K562 (cell line): ENCODE measurements at regions not wholly inside any gene's neighbourhood (a gene's known extent, or its start where the extent isn't known, plus 50 kb on each side); places are given as distances from the start of the nearest gene placed in this dataset.

Experiments
- ATAC-seq: fragments of 200-7000 bp; cut with Tn5 transposase; 3 replicates; pipeline ENCODE4 v1.9.1; 2020; ENCODE audit warnings: moderate library complexity
- BruUV-seq: library from RNA; stranded (reverse); fragments of 400-500 nt; replicated peaks from 2 replicates; lab custom pipeline; 2021; lab: Mats Ljungman, UMichigan
- CTCF ChIA-PET: fragments of 300-600 bp; formaldehyde crosslinking; extraction: SDS; loops from one replicate; lab custom pipeline; 2021; ENCODE audit warnings: low intra/inter-chr PET ratio; lab: Yijun Ruan, JAX
- POLR2A ChIA-PET: fragments of 300-600, 350-650 bp; sonication (Branson Sonifier 250); formaldehyde crosslinking; extraction: SDS; loops from one replicate; lab custom pipeline; 2021; ENCODE audit warnings: antibody characterized with exemption, inconsistent platforms; lab: Yijun Ruan, JAX
- DNase-seq, 4 experiments: peaks; one replicate each; pipeline versions ENCODE4 v3.0.0 to v3.0.0-alpha.2; 2011 to 2018; ENCODE audit warnings: low spot score in 3 of 4, mixed read lengths in 3 of 4; ENCODE audit errors: extremely low read depth in 1 of 4
- FAIRE-seq: peaks from 2 replicates; lab custom pipeline; 2011; peaks lifted over from hg19 to GRCh38; lab: Jason Lieb, UNC
- H2AFZ ChIP-seq: 2 replicates; pipeline ENCODE4 v1.6.0; 2011; ENCODE audit warnings: low read depth, low read length, control low read depth, inconsistent platforms
- H3K27ac ChIP-seq: fragments of 200-600 bp; 3 replicates; pipeline ENCODE4 v1.8.0; 2011; ENCODE audit warnings: low read depth, mild to moderate bottlenecking, control low read depth, inconsistent platforms, low read length, moderate library complexity, mixed read lengths; ENCODE audit errors: extremely low read depth
- H3K27me3 ChIP-seq, 2 experiments: fragments of 300-600 bp in 1 of 2; 2 replicates in 1 of 2; 3 replicates in 1 of 2; pipeline versions ENCODE4 v1.6.0 to v1.8.0; 2011; ENCODE audit warnings: inconsistent platforms in 2 of 2, low read length in 2 of 2, mild to moderate bottlenecking in 1 of 2, mixed read lengths in 1 of 2, moderate library complexity in 1 of 2; ENCODE audit not compliant: control insufficient read depth in 2 of 2, insufficient read depth in 2 of 2
- H3K36me3 ChIP-seq: fragments of 300-600 bp; 3 replicates; pipeline ENCODE4 v1.8.0; 2011; ENCODE audit warnings: mild to moderate bottlenecking, low read length, inconsistent platforms; ENCODE audit not compliant: control insufficient read depth, insufficient read depth
- H3K4me1 ChIP-seq, 2 experiments: fragments of 200-600 bp in 1 of 2; replicated peaks in 1 of 2; 2 replicates in 1 of 2; 3 replicates in 1 of 2; pipeline versions ENCODE4 v1.5.1 to v1.8.0; 2011; ENCODE audit warnings: inconsistent platforms in 2 of 2, low read length in 2 of 2, mild to moderate bottlenecking in 1 of 2, mixed read lengths in 1 of 2, moderate library complexity in 1 of 2; ENCODE audit not compliant: control insufficient read depth in 2 of 2, insufficient read depth in 2 of 2
- H3K4me2 ChIP-seq: 2 replicates; pipeline ENCODE4 v1.6.1; 2011; ENCODE audit warnings: low read length, control low read depth, inconsistent platforms, mixed read lengths; ENCODE audit not compliant: insufficient read depth
- H3K4me3 ChIP-seq: fragments of 200-600 bp; sonication (generic), shearing (Covaris generic); 2 replicates; pipeline ENCODE4 v1.5.1; 2016; ENCODE audit warnings: control low read depth, inconsistent platforms
- H3K79me2 ChIP-seq: fragments of 200-600 bp; 3 replicates; pipeline ENCODE4 v1.8.0; 2011; ENCODE audit warnings: low read length, inconsistent platforms; ENCODE audit not compliant: control insufficient read depth, insufficient read depth
- H3K9ac ChIP-seq, 2 experiments: 2 replicates each; pipeline versions ENCODE4 v1.6.0 to v1.6.1; 2011; ENCODE audit warnings: low read depth in 2 of 2, low read length in 2 of 2, control low read depth in 1 of 2, inconsistent platforms in 1 of 2, mild to moderate bottlenecking in 1 of 2, mixed read lengths in 1 of 2; ENCODE audit not compliant: insufficient read depth in 1 of 2
- H3K9me1 ChIP-seq: one replicate; pipeline ENCODE4 v1.6.0; 2011; ENCODE audit warnings: inconsistent platforms, mild to moderate bottlenecking, low read length, moderate library complexity; ENCODE audit not compliant: control insufficient read depth, insufficient read depth
- H3K9me3 ChIP-seq: replicated peaks from 2 replicates; pipeline ENCODE4 v1.5.1; 2011; ENCODE audit warnings: low read depth, low read length, inconsistent platforms; ENCODE audit not compliant: control insufficient read depth, insufficient read depth
- H4K20me1 ChIP-seq: replicated peaks from 2 replicates; pipeline ENCODE4 v1.6.1; 2011; ENCODE audit warnings: low read length, inconsistent platforms, mixed read lengths; ENCODE audit not compliant: control insufficient read depth, insufficient read depth
- CBX1 ChIP-seq: sonication (generic); IDR thresholded peaks from 2 replicates; pipeline ENCODE4 v1.6.1; 2016; ENCODE audit warnings: antibody characterized with exemption, low read depth, mild to moderate bottlenecking
- CTBP1 ChIP-seq: fragments of 450-650 bp; IDR thresholded peaks from 2 replicates; pipeline ENCODE4 v1.6.1; 2016; ENCODE audit warnings: borderline replicate concordance
- RHOXF2B ChIP-seq: fragments of 250-450 bp; sonication (Bioruptor Pico); conservative IDR thresholded peaks from 2 replicates; pipeline ENCODE4 v1.5.1; 2021
- RNF2 ChIP-seq: sonication (generic); IDR thresholded peaks from 2 replicates; pipeline ENCODE4 v1.6.1; 2016
- SIRT6 ChIP-seq: IDR thresholded peaks from one replicate; pipeline ENCODE4 v1.6.1; 2012; ENCODE audit warnings: low read depth, mild to moderate bottlenecking, control low read depth, inconsistent platforms, low read length, moderate library complexity
- ZNF224 ChIP-seq: sonication (generic); formaldehyde crosslinking; IDR thresholded peaks from 2 replicates; pipeline ENCODE4 v1.8.0; 2022; ENCODE audit warnings: mild to moderate bottlenecking, missing genetic modification reagents
- ZNF780A ChIP-seq: fragments of 250-450 bp; sonication (Bioruptor Pico); IDR thresholded peaks from 2 replicates; pipeline ENCODE4 v1.5.0; 2021; ENCODE audit warnings: mild to moderate bottlenecking
- WGBS: fragments of 100-300 bp; shearing (Covaris generic); methylation state at CpG from one replicate; pipeline ENCODE4 v1.1.6; 2016; ENCODE audit warnings: low coverage, mixed read lengths; ENCODE audit not compliant: insufficient coverage; ENCODE audit errors: missing lambda C conversion rate; 5-methylcytosine and 5-hydroxymethylcytosine counted together
- in situ Hi-C: fragments of 300-500 bp; cut with MboI; formaldehyde crosslinking; loops from 4 replicates; pipeline ENCODE4 v1.15.0; 2018; ENCODE audit warnings: inconsistent platforms, mixed read lengths
- intact Hi-C: fragments of 100-400 bp; cut with micrococcal nuclease; formaldehyde crosslinking; loops from 2 replicates; pipeline ENCODE4 v1.14.2; 2022
- TF ChIP-seq, protein P1 (sequence below): fragments of 450-650 bp; IDR thresholded peaks from 2 replicates; pipeline ENCODE4 v1.6.1; 2016; ENCODE audit warnings: low read depth
- TF ChIP-seq, protein P2 (sequence below): sonication (generic); formaldehyde crosslinking; IDR thresholded peaks from 2 replicates; pipeline ENCODE4 v1.8.0; 2022; ENCODE audit warnings: missing genetic modification reagents, mild to moderate bottlenecking, moderate library complexity, borderline replicate concordance
- TF ChIP-seq, protein P3 (sequence below): fragments of 250-450 bp; sonication (Bioruptor Pico); IDR thresholded peaks from 2 replicates; pipeline ENCODE4 v1.4.0; 2020; ENCODE audit warnings: mild to moderate bottlenecking, moderate library complexity

DNA sequence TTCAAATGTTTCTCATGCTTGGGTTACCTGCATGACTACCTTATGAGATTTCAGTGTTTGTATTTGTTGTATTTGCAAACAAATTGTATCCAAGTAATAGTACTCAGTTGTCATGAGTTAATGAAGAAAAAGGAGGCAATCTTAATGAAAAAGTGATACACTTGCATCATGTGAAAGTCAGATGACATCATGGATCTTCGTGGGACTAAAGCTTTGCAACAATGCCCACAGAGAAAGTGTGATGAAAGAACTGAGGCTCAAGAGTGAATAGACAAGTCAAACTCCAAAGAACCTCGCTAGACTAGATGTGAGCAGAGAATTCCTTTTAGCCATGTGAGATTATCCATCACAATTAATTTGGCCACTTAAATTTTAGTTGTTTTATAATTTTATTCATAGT, 75.4 kb upstream of the ADRB2 start:
- Histone ChIP-seq H2AFZ (no peak overlapping the region), H4K20me1 (no peaks in the 10 kb centered on the region), H3K4me2 (no peak overlapping the region), H3K9me3 (no peaks in the 10 kb centered on the region), H3K27ac (no peak overlapping the region), H3K4me3 (no peak overlapping the region), H3K9ac (no peak overlapping the region), H3K27me3 (no peaks in the 10 kb centered on the region; a peak in 1 of 5 replicates), H3K36me3 (no peaks in the 10 kb centered on the region), H3K9me1 (no peaks in the 10 kb centered on the region), H3K79me2 (no peaks in the 10 kb centered on the region), H3K4me1 (peaks cover 0 to 14% of the 10 kb centered on the region in 2 experiments; a peak in 2 of 5 replicates)
- ChIA-PET CTCF (interaction anchor here (0.6 kb wide), 1 partner anchor 210 kb away, joined by 3 read pairs; no protein-coding TSS in a partner anchor), POLR2A (no interaction called here)
- intact Hi-C loops (no loop called here), in situ Hi-C loops (no loop called here)
- DNase-seq (no peak), FAIRE-seq (no peak), ATAC-seq (no peak)
- 9% methylated on average over 2 of the region's 2 CpGs for whole genome bisulfite sequencing
- no TSS peak for BruUV-seq
- TF ChIP-seq, protein P1, sequence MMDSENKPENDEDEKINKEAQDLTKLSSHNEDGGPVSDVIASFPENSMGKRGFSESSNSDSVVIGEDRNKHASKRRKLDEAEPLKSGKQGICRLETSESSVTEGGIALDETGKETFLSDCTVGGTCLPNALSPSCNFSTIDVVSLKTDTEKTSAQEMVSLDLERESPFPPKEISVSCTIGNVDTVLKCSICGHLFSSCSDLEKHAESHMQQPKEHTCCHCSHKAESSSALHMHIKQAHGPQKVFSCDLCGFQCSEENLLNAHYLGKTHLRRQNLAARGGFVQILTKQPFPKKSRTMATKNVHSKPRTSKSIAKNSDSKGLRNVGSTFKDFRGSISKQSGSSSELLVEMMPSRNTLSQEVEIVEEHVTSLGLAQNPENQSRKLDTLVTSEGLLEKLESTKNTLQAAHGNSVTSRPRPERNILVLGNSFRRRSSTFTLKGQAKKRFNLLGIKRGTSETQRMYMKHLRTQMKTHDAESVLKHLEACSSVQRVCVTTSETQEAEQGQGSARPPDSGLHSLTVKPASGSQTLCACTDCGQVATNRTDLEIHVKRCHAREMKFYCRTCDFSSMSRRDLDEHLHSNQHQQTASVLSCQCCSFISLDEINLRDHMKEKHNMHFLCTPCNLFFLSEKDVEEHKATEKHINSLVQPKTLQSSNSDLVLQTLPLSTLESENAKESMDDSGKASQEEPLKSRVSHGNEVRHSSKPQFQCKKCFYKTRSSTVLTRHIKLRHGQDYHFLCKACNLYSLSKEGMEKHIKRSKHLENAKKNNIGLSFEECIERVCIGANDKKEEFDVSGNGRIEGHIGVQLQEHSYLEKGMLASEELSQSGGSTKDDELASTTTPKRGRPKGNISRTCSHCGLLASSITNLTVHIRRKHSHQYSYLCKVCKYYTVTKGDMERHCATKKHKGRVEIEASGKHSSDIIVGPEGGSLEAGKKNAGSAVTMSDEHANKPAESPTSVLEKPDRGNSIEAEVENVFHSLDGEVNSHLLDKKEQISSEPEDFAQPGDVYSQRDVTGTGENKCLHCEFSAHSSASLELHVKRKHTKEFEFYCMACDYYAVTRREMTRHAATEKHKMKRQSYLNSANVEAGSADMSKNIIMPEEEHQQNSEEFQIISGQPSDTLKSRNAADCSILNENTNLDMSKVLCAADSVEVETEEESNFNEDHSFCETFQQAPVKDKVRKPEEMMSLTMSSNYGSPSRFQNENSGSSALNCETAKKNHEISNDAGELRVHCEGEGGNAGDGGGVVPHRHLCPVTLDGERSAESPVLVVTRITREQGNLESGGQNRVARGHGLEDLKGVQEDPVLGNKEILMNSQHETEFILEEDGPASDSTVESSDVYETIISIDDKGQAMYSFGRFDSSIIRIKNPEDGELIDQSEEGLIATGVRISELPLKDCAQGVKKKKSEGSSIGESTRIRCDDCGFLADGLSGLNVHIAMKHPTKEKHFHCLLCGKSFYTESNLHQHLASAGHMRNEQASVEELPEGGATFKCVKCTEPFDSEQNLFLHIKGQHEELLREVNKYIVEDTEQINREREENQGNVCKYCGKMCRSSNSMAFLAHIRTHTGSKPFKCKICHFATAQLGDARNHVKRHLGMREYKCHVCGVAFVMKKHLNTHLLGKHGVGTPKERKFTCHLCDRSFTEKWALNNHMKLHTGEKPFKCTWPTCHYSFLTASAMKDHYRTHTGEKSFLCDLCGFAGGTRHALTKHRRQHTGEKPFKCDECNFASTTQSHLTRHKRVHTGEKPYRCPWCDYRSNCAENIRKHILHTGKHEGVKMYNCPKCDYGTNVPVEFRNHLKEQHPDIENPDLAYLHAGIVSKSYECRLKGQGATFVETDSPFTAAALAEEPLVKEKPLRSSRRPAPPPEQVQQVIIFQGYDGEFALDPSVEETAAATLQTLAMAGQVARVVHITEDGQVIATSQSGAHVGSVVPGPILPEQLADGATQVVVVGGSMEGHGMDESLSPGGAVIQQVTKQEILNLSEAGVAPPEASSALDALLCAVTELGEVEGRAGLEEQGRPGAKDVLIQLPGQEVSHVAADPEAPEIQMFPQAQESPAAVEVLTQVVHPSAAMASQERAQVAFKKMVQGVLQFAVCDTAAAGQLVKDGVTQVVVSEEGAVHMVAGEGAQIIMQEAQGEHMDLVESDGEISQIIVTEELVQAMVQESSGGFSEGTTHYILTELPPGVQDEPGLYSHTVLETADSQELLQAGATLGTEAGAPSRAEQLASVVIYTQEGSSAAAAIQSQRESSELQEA, result no peak
- TF ChIP-seq CBX1 (no peak), SIRT6 (no peak), ZNF224 (no peak), RNF2 (no peak), ZNF780A (CRISPR knock-in tag) (no peak), CTBP1 (no peak), RHOXF2B (CRISPR knock-in tag) (no peak)
- TF ChIP-seq, protein P2, sequence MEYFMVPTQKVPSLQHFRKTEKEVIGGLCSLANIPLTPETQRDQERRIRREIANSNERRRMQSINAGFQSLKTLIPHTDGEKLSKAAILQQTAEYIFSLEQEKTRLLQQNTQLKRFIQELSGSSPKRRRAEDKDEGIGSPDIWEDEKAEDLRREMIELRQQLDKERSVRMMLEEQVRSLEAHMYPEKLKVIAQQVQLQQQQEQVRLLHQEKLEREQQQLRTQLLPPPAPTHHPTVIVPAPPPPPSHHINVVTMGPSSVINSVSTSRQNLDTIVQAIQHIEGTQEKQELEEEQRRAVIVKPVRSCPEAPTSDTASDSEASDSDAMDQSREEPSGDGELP (CRISPR knock-in tag), result no peak
- TF ChIP-seq, protein P3, sequence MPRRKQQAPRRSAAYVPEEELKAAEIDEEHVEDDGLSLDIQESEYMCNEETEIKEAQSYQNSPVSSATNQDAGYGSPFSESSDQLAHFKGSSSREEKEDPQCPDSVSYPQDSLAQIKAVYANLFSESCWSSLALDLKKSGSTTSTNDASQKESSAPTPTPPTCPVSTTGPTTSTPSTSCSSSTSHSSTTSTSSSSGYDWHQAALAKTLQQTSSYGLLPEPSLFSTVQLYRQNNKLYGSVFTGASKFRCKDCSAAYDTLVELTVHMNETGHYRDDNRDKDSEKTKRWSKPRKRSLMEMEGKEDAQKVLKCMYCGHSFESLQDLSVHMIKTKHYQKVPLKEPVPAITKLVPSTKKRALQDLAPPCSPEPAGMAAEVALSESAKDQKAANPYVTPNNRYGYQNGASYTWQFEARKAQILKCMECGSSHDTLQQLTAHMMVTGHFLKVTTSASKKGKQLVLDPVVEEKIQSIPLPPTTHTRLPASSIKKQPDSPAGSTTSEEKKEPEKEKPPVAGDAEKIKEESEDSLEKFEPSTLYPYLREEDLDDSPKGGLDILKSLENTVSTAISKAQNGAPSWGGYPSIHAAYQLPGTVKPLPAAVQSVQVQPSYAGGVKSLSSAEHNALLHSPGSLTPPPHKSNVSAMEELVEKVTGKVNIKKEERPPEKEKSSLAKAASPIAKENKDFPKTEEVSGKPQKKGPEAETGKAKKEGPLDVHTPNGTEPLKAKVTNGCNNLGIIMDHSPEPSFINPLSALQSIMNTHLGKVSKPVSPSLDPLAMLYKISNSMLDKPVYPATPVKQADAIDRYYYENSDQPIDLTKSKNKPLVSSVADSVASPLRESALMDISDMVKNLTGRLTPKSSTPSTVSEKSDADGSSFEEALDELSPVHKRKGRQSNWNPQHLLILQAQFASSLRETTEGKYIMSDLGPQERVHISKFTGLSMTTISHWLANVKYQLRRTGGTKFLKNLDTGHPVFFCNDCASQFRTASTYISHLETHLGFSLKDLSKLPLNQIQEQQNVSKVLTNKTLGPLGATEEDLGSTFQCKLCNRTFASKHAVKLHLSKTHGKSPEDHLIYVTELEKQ (CRISPR knock-in tag), result no peak
